ENCODE measurements at regions not wholly inside any gene's neighbourhood (a gene's known extent, or its start where the extent isn't known, plus 50 kb on each side); places are given as distances from the start of the nearest gene placed in this dataset.

DNA sequence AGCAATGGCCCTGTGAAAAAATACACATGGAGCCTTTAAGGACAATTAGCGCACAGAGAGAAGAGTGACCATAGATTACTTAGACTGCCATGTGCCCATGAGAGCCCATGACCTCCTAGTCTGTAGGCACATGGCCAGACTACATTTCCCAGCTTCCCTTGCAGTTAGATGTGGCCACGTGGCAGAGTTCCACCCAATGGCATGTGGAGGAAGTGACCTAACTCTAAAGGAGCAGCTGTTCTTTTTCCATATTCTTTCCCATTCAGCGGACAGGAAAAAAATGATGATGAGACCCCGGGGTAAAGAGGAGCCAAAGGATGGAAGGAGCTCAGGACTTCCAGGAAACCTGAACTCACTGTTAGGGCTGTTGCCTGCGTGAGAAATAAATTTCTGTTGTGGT is 116.6 kb downstream of the CBLN4 start:
- Histone ChIP-seq H3K4me1 (ENCODE audit: insufficient read depth, low read length, poor library complexity, severe bottlenecking) (no peaks in the 10 kb centered on the region), H3K9ac (ENCODE audit: low read depth, low read length, poor library complexity, severe bottlenecking) (no peak overlapping the region), H3K79me2 (ENCODE audit: insufficient read depth, low read length) (no peaks in the 10 kb centered on the region), H3K36me3 (ENCODE audit: insufficient read depth, low read length) (no peaks in the 10 kb centered on the region), H4K20me1 (ENCODE audit: insufficient read depth, low read length, poor library complexity, severe bottlenecking) (no peaks in the 10 kb centered on the region), H3K27me3 (ENCODE audit: insufficient read depth, low read length, poor library complexity, severe bottlenecking) (no peaks in the 10 kb centered on the region), H3F3A (ENCODE audit: low read depth) (no peaks in the 10 kb centered on the region), H3K9me2 (replicated peaks; ENCODE audit: low read depth, low read length) (no peaks in the 10 kb centered on the region), H2AFZ (ENCODE audit: low read length) (no peak overlapping the region), H3K4me2 (ENCODE audit: low read depth, low read length, poor library complexity, severe bottlenecking) (no peak overlapping the region), H3K4me3 (ENCODE audit: low read length, poor library complexity, severe bottlenecking) (no peak overlapping the region), H3K9me3 (ENCODE audit: insufficient read depth, low read depth, low read length) (no peaks in the 10 kb centered on the region)
- TF ChIP-seq EZH2phosphoT487 (IDR thresholded peaks at IDR 0.05; ENCODE audit: borderline replicate concordance), result no peak
- TF ChIP-seq, protein P1, sequence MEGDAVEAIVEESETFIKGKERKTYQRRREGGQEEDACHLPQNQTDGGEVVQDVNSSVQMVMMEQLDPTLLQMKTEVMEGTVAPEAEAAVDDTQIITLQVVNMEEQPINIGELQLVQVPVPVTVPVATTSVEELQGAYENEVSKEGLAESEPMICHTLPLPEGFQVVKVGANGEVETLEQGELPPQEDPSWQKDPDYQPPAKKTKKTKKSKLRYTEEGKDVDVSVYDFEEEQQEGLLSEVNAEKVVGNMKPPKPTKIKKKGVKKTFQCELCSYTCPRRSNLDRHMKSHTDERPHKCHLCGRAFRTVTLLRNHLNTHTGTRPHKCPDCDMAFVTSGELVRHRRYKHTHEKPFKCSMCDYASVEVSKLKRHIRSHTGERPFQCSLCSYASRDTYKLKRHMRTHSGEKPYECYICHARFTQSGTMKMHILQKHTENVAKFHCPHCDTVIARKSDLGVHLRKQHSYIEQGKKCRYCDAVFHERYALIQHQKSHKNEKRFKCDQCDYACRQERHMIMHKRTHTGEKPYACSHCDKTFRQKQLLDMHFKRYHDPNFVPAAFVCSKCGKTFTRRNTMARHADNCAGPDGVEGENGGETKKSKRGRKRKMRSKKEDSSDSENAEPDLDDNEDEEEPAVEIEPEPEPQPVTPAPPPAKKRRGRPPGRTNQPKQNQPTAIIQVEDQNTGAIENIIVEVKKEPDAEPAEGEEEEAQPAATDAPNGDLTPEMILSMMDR (conservative IDR thresholded peaks at IDR 0.05; ENCODE audit: low read length), result no peak

DNA sequence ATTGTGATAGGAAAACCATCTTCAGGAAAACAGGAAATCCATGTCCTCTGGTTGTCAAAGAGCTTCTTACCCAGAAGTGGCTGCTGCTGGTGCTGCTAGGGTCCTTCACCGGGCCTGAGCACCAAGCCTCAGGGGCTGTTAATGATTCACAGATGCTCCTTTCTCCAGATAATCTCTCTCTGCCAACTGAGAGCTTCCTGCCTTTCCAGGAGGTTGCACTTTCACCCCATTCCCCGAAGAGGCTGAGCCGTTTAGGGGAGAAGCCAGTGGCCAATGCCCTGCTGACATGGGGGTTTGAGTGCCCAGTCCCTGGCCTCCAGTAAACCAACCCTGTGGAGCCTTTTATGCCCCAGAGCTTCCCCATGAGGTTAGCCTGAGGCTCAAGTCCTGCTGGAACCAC is 122.4 kb downstream of the CBLN4 start:
- Histone ChIP-seq H3K9ac (ENCODE audit: low read depth, low read length, poor library complexity, severe bottlenecking) (no peak overlapping the region), H3K27me3 (ENCODE audit: insufficient read depth, low read length, poor library complexity, severe bottlenecking) (no peaks in the 10 kb centered on the region), H3K9me2 (replicated peaks; ENCODE audit: low read depth, low read length) (no peaks in the 10 kb centered on the region), H3K4me1 (ENCODE audit: insufficient read depth, low read length, poor library complexity, severe bottlenecking) (no peaks in the 10 kb centered on the region), H3K9me3 (ENCODE audit: insufficient read depth, low read depth, low read length) (no peaks in the 10 kb centered on the region), H3K4me2 (ENCODE audit: low read depth, low read length, poor library complexity, severe bottlenecking) (no peak overlapping the region), H2AFZ (ENCODE audit: low read length) (no peak overlapping the region), H3F3A (ENCODE audit: low read depth) (no peaks in the 10 kb centered on the region), H3K4me3 (ENCODE audit: low read length, poor library complexity, severe bottlenecking) (no peak overlapping the region), H3K79me2 (ENCODE audit: insufficient read depth, low read length) (no peaks in the 10 kb centered on the region), H4K20me1 (ENCODE audit: insufficient read depth, low read length, poor library complexity, severe bottlenecking) (no peaks in the 10 kb centered on the region), H3K36me3 (ENCODE audit: insufficient read depth, low read length) (no peaks in the 10 kb centered on the region)
- TF ChIP-seq EZH2phosphoT487 (IDR thresholded peaks at IDR 0.05; ENCODE audit: borderline replicate concordance), result no peak
- TF ChIP-seq, protein P1 (conservative IDR thresholded peaks at IDR 0.05; ENCODE audit: low read length), result no peak

DNA sequence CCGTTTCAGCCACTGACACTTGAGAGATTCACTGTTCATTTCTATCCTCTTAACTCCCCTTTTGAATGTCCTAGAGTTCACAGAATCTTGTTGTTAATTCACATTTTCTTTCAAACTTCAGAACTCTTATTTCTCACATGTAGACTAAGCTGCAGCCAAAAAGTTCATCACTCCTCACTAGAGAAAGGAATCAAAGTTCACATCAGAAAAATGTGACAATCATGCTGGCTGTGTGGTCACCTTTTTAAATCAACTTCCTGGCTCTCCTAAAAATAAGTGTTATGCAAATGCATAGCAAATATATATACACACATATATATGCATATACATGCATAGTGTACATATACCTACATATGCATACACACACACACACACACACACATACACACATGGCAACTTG is 123.0 kb downstream of the CBLN4 start:
- H3K4me3 ChIP-seq (ENCODE audit: low read length, poor library complexity, severe bottlenecking), result no peak overlapping the region
- H3K36me3 ChIP-seq (ENCODE audit: insufficient read depth, low read length), result no peaks in the 10 kb centered on the region
- no peak overlapping the region for H3K4me2 ChIP-seq (ENCODE audit: low read depth, low read length, poor library complexity, severe bottlenecking)
- H4K20me1 ChIP-seq (ENCODE audit: insufficient read depth, low read length, poor library complexity, severe bottlenecking), result no peaks in the 10 kb centered on the region
- H3K9me3 ChIP-seq (ENCODE audit: insufficient read depth, low read depth, low read length), result 0 out of 2 replicates have a peak, but pooled peaks cover 3% of the 10 kb centered on the region
- H3K9me2 ChIP-seq (replicated peaks; ENCODE audit: low read depth, low read length), result no peaks in the 10 kb centered on the region
- no peaks in the 10 kb centered on the region for H3K27me3 ChIP-seq (ENCODE audit: insufficient read depth, low read length, poor library complexity, severe bottlenecking)
- H3K4me1 ChIP-seq (ENCODE audit: insufficient read depth, low read length, poor library complexity, severe bottlenecking), result no peaks in the 10 kb centered on the region
- no peak overlapping the region for H3K9ac ChIP-seq (ENCODE audit: low read depth, low read length, poor library complexity, severe bottlenecking)
- no peaks in the 10 kb centered on the region for H3F3A ChIP-seq (ENCODE audit: low read depth)
- no peak overlapping the region for H2AFZ ChIP-seq (ENCODE audit: low read length)
- TF ChIP-seq, protein P1 (conservative IDR thresholded peaks at IDR 0.05; ENCODE audit: low read length), result no peak
- no peak for TF ChIP-seq EZH2phosphoT487 (IDR thresholded peaks at IDR 0.05; ENCODE audit: borderline replicate concordance)
- H3K79me2 ChIP-seq (ENCODE audit: insufficient read depth, low read length), result no peaks in the 10 kb centered on the region
